Trophoblast cell (in vitro differentiated cells and primary cell): ENCODE measurements at regions not wholly inside any gene's neighbourhood (a gene's known extent, or its start where the extent isn't known, plus 50 kb on each side); places are given as distances from the start of the nearest gene placed in this dataset.

Source experiments
- DNase-seq, 2 donors: peaks; one replicate each; pipeline ENCODE4 v3.0.0-alpha.2; 2016
- H2AFZ ChIP-seq: 2 replicates; pipeline ENCODE4 v1.6.1; 2013; ENCODE audit warnings: low read length, moderate library complexity, mild to moderate bottlenecking; ENCODE audit not compliant: insufficient read depth, poor library complexity
- H2AK5ac ChIP-seq: 2 replicates; pipeline ENCODE4 v1.6.1; 2013; ENCODE audit warnings: mild to moderate bottlenecking, low read length
- H2BK120ac ChIP-seq: 2 replicates; pipeline ENCODE4 v1.6.1; 2013; ENCODE audit warnings: low read length, mild to moderate bottlenecking, moderate library complexity; ENCODE audit not compliant: insufficient read depth, poor library complexity
- H2BK12ac ChIP-seq: 2 replicates; pipeline ENCODE4 v1.6.1; 2013; ENCODE audit warnings: mild to moderate bottlenecking, low read length, moderate library complexity
- H2BK5ac ChIP-seq: 2 replicates; pipeline ENCODE4 v1.6.1; 2013; ENCODE audit warnings: low read length, low read depth, moderate library complexity, mild to moderate bottlenecking; ENCODE audit not compliant: poor library complexity
- H3K14ac ChIP-seq: 2 replicates; pipeline ENCODE4 v1.6.1; 2013; ENCODE audit warnings: mild to moderate bottlenecking, low read length
- H3K18ac ChIP-seq: 2 replicates; pipeline ENCODE4 v1.6.1; 2013; ENCODE audit warnings: mild to moderate bottlenecking, low read length
- H3K23ac ChIP-seq: 2 replicates; pipeline ENCODE4 v1.6.1; 2013; ENCODE audit warnings: low read length
- H3K27ac ChIP-seq: 2 replicates; pipeline ENCODE4 v1.5.1; 2013; ENCODE audit warnings: low read depth, mild to moderate bottlenecking, inconsistent platforms, low read length, moderate library complexity
- H3K27me3 ChIP-seq: 2 replicates; pipeline ENCODE4 v1.6.1; 2013; ENCODE audit warnings: inconsistent platforms, mild to moderate bottlenecking, low read length, moderate library complexity; ENCODE audit not compliant: insufficient read depth
- H3K36me3 ChIP-seq, 2 experiments: 1 replicate in 1 of 2; 2 replicates in 1 of 2; pipeline ENCODE4 v1.6.1; 2013; ENCODE audit warnings: low read length in 2 of 2, mild to moderate bottlenecking in 2 of 2, moderate library complexity in 1 of 2; ENCODE audit not compliant: insufficient read depth in 2 of 2, control insufficient read depth in 1 of 2
- H3K4ac ChIP-seq: 2 replicates; pipeline ENCODE4 v1.6.1; 2013; ENCODE audit warnings: low read depth, mild to moderate bottlenecking, low read length, moderate library complexity
- H3K4me1 ChIP-seq, 2 experiments: 1 replicate in 1 of 2; 2 replicates in 1 of 2; pipeline ENCODE4 v1.6.1; 2013; ENCODE audit warnings: low read length in 2 of 2, mild to moderate bottlenecking in 2 of 2, moderate library complexity in 1 of 2; ENCODE audit not compliant: insufficient read depth in 2 of 2, control insufficient read depth in 1 of 2
- H3K4me2 ChIP-seq: 2 replicates; pipeline ENCODE4 v1.6.1; 2013; ENCODE audit warnings: inconsistent platforms, mild to moderate bottlenecking, low read length, moderate library complexity
- H3K4me3 ChIP-seq: 2 replicates; pipeline ENCODE4 v1.5.1; 2013; ENCODE audit warnings: mild to moderate bottlenecking, low read depth, low read length, inconsistent platforms
- H3K79me1 ChIP-seq: one replicate; pipeline ENCODE4 v1.6.1; 2013; ENCODE audit warnings: low read length
- H3K79me2 ChIP-seq: 2 replicates; pipeline ENCODE4 v1.6.1; 2013; ENCODE audit warnings: low read length, mild to moderate bottlenecking; ENCODE audit not compliant: control insufficient read depth, insufficient read depth, poor library complexity
- H3K9ac ChIP-seq: 2 replicates; pipeline ENCODE4 v1.6.1; 2013; ENCODE audit warnings: mild to moderate bottlenecking, low read length
- H3K9me3 ChIP-seq: 2 replicates; pipeline ENCODE4 v1.6.1; 2013; ENCODE audit warnings: low read depth, mild to moderate bottlenecking, control low read depth, inconsistent platforms, low read length; ENCODE audit not compliant: insufficient read depth
- H4K12ac ChIP-seq: 2 replicates; pipeline ENCODE4 v1.6.1; 2013; ENCODE audit warnings: low read depth, mild to moderate bottlenecking, low read length, moderate library complexity
- H4K8ac ChIP-seq: 2 replicates; pipeline ENCODE4 v1.6.1; 2013; ENCODE audit warnings: low read depth, mild to moderate bottlenecking, low read length, moderate library complexity
- H4K91ac ChIP-seq: one replicate; pipeline ENCODE4 v1.6.1; 2013; ENCODE audit warnings: low read depth, mild to moderate bottlenecking, low read length, moderate library complexity
- WGBS: extraction: QIAGEN DNeasy Blood & Tissue Kit; methylation state at CpG from one replicate; pipeline ENCODE4 v1.1.7; 2013; ENCODE audit warnings: missing lambda C conversion rate; ENCODE audit not compliant: insufficient read length, insufficient coverage; ENCODE audit errors: extremely low coverage; 5-methylcytosine and 5-hydroxymethylcytosine counted together

DNA sequence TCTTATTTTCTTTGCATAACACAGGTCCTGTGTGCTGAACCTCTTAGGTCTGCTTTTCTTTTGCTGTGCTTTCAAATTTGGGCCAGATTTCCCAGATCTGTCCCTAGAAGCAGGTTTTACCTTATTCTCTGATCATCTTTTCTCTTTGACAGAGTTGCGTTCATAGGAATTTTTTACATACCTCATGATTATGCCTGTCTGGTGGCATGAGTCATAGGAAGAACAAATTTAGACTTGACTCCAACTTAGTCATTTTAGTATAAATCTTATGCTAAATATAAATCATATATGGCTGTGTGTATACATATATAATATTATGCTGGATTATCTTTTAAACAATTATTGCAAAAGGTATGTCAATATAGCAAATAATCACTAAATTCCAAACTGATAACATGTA, 1038.9 kb downstream of the GRM8 start:
- no peak overlapping the region for H4K12ac ChIP-seq
- no peak overlapping the region for H4K8ac ChIP-seq
- no peaks in the 10 kb centered on the region for H3K9me3 ChIP-seq
- H3K36me3 ChIP-seq = no peaks in the 10 kb centered on the region
- no peak overlapping the region for H2BK5ac ChIP-seq
- no peak overlapping the region for H3K18ac ChIP-seq
- H2BK12ac ChIP-seq = no peak overlapping the region
- H3K79me1 ChIP-seq = no peaks in the 10 kb centered on the region
- no peak overlapping the region for H2BK120ac ChIP-seq
- no peak overlapping the region for H3K4me2 ChIP-seq
- no CpG with 5 or more reads among the region's 1 CpG for WGBS
- no peak overlapping the region for H3K4me3 ChIP-seq
- H3K14ac ChIP-seq = no peak overlapping the region
- H3K23ac ChIP-seq = no peak overlapping the region
- peak in 1 of 2 donors; percentile 35 for DNase-seq
- H2AFZ ChIP-seq = no peak overlapping the region
- no peaks in the 10 kb centered on the region for H3K79me2 ChIP-seq
- no peak overlapping the region for H4K91ac ChIP-seq
- H3K4ac ChIP-seq = no peak overlapping the region
- H3K27ac ChIP-seq = no peak overlapping the region
- no peak overlapping the region for H2AK5ac ChIP-seq
- no peaks in the 10 kb centered on the region for H3K4me1 ChIP-seq
- no peaks in the 10 kb centered on the region for H3K27me3 ChIP-seq
- H3K9ac ChIP-seq = no peak overlapping the region

DNA sequence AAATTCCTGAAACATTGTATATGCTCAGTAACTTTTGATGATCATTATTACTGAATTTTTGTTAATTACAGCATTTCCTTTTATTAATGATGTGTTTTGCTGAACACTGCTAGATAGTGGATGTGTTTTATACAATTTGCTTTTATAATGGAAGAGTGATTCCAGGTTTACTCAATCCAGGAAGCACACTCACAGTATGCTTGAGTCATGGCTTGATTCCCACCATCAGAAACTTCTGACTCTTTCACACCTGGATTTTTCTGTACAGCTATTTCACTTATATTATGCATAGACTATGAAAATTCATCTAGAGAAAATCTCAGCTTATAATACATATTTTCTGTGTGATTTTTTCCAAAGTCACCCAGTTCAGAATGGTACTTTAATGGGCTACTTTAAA, 1040.9 kb downstream of the GRM8 start:
- no peak overlapping the region for H4K91ac ChIP-seq
- no peaks in the 10 kb centered on the region for H3K27me3 ChIP-seq
- no peak overlapping the region for H3K27ac ChIP-seq
- H3K4me1 ChIP-seq = no peaks in the 10 kb centered on the region
- no peak overlapping the region for H3K14ac ChIP-seq
- no peak overlapping the region for H3K4me3 ChIP-seq
- H3K18ac ChIP-seq = no peak overlapping the region
- H3K4me2 ChIP-seq = no peak overlapping the region
- H3K36me3 ChIP-seq = no peaks in the 10 kb centered on the region
- no peak overlapping the region for H2AK5ac ChIP-seq
- no peak for DNase-seq
- no peak overlapping the region for H2BK5ac ChIP-seq
- H4K8ac ChIP-seq = no peak overlapping the region
- H3K23ac ChIP-seq = no peak overlapping the region
- H3K79me2 ChIP-seq = no peaks in the 10 kb centered on the region
- no peak overlapping the region for H2AFZ ChIP-seq
- no peaks in the 10 kb centered on the region for H3K9me3 ChIP-seq
- H3K4ac ChIP-seq = no peak overlapping the region
- H3K9ac ChIP-seq = no peak overlapping the region
- no peak overlapping the region for H2BK12ac ChIP-seq
- no peaks in the 10 kb centered on the region for H3K79me1 ChIP-seq
- no peak overlapping the region for H4K12ac ChIP-seq
- H2BK120ac ChIP-seq = no peak overlapping the region

DNA sequence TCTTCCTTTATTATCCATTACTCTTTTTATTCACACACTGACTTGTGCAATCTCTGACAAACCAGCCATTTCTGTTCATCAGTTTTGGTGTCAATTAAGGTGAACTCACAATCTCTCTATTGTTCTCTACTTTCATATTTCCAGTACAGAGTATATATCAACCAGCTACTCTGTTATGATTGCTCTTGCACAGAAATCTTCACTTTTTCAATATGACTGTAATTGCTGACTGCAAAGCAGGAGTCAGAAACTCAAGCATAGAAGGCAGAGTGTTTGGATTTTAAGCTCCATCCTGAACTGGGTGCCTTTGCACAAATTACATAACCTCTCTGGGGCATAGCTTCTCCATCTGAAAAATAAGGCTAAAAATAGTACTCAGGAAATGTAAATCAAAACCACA, 1042.0 kb downstream of the GRM8 start:
- Histone ChIP-seq H3K27me3 (no peaks in the 10 kb centered on the region), H3K79me2 (no peaks in the 10 kb centered on the region), H3K9ac (no peak overlapping the region), H3K79me1 (no peaks in the 10 kb centered on the region), H4K8ac (no peak overlapping the region), H3K4me3 (no peak overlapping the region), H2BK5ac (no peak overlapping the region), H3K14ac (no peak overlapping the region), H3K18ac (no peak overlapping the region), H3K36me3 (no peaks in the 10 kb centered on the region), H4K91ac (no peak overlapping the region), H3K4me1 (no peaks in the 10 kb centered on the region), H3K9me3 (no peaks in the 10 kb centered on the region), H2AK5ac (no peak overlapping the region), H3K23ac (no peak overlapping the region), H3K27ac (no peak overlapping the region), H4K12ac (no peak overlapping the region), H3K4ac (no peak overlapping the region), H3K4me2 (no peak overlapping the region), H2BK12ac (no peak overlapping the region), H2BK120ac (no peak overlapping the region), H2AFZ (no peak overlapping the region)
- no peak for DNase-seq

DNA sequence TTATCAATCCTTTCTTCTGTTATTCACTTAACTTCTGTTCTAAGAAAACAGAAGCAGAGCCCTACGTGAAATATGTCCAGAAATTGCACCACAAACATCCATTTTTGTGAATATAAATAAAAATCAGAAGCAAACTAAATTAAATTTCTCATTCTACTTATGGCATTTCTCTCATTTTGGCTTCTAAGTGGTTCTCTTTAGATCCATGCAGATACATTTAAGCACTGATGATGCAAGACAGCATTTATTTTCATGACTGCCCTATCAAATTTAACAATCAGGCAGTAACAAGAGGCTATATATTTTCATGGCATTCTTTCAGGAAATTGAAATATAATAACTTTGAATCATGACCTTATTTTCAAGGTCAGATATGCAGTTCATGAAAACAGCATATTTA, 1049.6 kb downstream of the GRM8 start:
- DNase-seq = no peak
- Histone ChIP-seq H3K79me1 (no peaks in the 10 kb centered on the region), H3K18ac (no peak overlapping the region), H3K27me3 (no peaks in the 10 kb centered on the region), H2BK5ac (no peak overlapping the region), H3K4ac (no peak overlapping the region), H3K4me2 (no peak overlapping the region), H3K4me3 (no peak overlapping the region), H3K79me2 (no peaks in the 10 kb centered on the region), H2AFZ (no peak overlapping the region), H3K36me3 (no peaks in the 10 kb centered on the region), H3K14ac (no peak overlapping the region), H3K27ac (no peak overlapping the region), H4K12ac (no peak overlapping the region), H2BK12ac (no peak overlapping the region), H3K4me1 (no peaks in the 10 kb centered on the region), H3K23ac (no peak overlapping the region), H3K9me3 (no peaks in the 10 kb centered on the region), H4K8ac (no peak overlapping the region), H2BK120ac (no peak overlapping the region), H4K91ac (no peak overlapping the region), H2AK5ac (no peak overlapping the region), H3K9ac (no peak overlapping the region)
- no CpG with 5 or more reads among the region's 1 CpG for WGBS

DNA sequence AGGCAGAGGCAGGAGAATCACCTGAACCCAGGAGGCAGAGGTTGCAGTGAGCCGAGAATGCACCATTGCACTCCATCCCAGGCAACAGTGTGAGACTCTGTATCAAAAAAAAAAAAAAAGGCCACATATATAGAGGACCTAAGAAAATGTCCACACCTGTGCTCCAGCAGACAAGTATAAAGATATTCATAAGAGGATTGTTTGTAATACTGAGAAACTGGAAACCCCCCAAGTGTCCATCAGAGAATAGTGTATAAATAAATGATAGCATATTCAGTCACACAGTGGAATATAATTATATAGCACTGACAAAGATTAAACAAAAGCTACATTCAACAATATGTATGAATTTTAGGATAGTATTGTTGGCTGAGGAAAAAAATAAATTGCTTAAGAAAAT, 1050.6 kb downstream of the GRM8 start:
- Histone ChIP-seq H3K79me2 (no peaks in the 10 kb centered on the region), H3K4me1 (no peaks in the 10 kb centered on the region), H3K4me3 (no peak overlapping the region), H3K14ac (no peak overlapping the region), H3K4ac (no peak overlapping the region), H2BK5ac (no peak overlapping the region), H2AFZ (no peak overlapping the region), H3K9ac (no peak overlapping the region), H3K79me1 (no peaks in the 10 kb centered on the region), H3K4me2 (no peak overlapping the region), H3K18ac (no peak overlapping the region), H3K9me3 (no peaks in the 10 kb centered on the region), H3K27me3 (no peaks in the 10 kb centered on the region), H2AK5ac (no peak overlapping the region), H3K23ac (no peak overlapping the region), H4K12ac (no peak overlapping the region), H3K27ac (no peak overlapping the region), H2BK120ac (no peak overlapping the region), H4K8ac (no peak overlapping the region), H4K91ac (no peak overlapping the region), H3K36me3 (no peaks in the 10 kb centered on the region), H2BK12ac (no peak overlapping the region)
- DNase-seq = no peak
- WGBS = no CpG with 5 or more reads among the region's 1 CpG
